GM18519 (cell line): ENCODE measurements at regions not wholly inside any gene's neighbourhood (a gene's known extent, or its start where the extent isn't known, plus 50 kb on each side); places are given as distances from the start of the nearest gene placed in this dataset.

ENCODE experiments used
- ATAC-seq: cut with Tn5 transposase; IDR thresholded peaks from one replicate; pipeline ENCODE4 v1.9.1; 2021; ENCODE audit warnings: mild to moderate bottlenecking, moderate library complexity; ENCODE audit not compliant: unreplicated experiment, low FRiP score

DNA sequence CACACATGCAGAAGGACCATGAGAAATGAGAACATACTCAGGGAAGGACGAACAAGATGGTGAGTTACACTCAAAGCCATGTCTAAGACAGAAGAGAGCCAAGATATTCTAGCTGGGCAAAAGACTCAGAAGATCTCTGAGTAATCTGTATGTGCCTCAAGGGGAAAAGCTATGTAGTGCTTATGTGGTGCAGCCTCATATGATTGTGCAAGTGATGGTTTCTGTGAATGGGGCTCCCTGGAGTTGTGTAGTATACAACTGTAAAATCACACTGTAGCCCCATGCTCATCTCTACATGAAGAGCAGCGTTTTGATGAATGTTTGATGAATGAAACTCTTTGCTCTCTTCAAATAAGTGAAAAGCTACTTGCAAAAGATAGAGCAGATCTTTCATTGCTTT lies 57.5 kb downstream of the OSR1 start:
- no peak for ATAC-seq

DNA sequence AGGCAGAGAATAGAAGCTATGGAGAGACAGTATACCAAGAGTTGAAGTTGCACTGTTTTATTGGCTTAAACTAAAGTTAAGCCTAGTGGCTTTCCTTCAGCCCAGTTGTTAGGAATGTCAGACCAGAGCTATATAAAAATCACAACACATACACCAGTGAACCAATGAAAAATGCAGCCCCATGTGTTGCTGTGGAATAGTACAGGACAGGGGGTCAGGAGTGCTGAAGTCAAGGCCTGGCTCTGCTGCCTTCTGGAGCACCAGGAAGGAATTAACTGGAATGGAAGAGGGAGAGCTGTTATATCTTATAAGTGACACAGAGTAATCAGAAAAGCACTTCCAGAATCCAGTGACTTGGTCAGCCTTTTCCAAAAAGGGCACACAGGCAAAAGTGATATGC lies 58.9 kb downstream of the OSR1 start:
- ATAC-seq, result no peak

- no peak for ATAC-seq
Measured at GRCh38 chr2:19299032-19299431, 59.4 kb downstream of the OSR1 start.

DNA sequence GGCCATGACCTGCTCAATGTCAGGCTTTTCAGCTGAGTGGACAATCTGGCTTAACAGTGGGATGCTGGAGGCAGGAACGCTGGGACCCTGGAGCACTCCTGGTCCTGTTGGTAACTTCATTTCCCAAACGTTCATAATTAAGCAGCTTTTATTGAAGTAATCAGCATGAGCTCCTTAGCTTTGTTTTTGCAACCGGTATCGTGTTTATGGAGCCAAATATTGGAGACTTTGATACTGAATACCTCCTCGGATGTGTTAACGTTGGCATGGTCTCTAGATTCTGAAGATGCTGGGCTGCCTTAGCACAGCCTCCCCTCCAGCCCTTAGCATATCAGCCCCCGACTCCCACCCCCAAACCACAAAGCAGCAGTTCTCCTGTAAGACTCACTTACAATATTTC lies 60.7 kb downstream of the OSR1 start:
- ATAC-seq, result no peak

GRCh38 chr2:19295998-19296502 lies 62.4 kb downstream of the OSR1 start:
- no peak for ATAC-seq

GRCh38 chr2:19292007-19292406 lies 66.4 kb downstream of the OSR1 start:
- ATAC-seq, result no peak

- ATAC-seq, result no peak
Measured at GRCh38 chr2:19288291-19288690, 70.1 kb downstream of the OSR1 start.

- no peak for ATAC-seq
Measured at GRCh38 chr2:19287324-19287723, 71.1 kb downstream of the OSR1 start.

- no peak for ATAC-seq
Measured at GRCh38 chr2:19282305-19282704, 76.1 kb downstream of the OSR1 start.

GRCh38 chr2:19274439-19274838 lies 84.0 kb downstream of the OSR1 start:
- no peak for ATAC-seq

- ATAC-seq, result no peak
Measured at GRCh38 chr2:19272941-19273470, 85.4 kb downstream of the OSR1 start.

DNA sequence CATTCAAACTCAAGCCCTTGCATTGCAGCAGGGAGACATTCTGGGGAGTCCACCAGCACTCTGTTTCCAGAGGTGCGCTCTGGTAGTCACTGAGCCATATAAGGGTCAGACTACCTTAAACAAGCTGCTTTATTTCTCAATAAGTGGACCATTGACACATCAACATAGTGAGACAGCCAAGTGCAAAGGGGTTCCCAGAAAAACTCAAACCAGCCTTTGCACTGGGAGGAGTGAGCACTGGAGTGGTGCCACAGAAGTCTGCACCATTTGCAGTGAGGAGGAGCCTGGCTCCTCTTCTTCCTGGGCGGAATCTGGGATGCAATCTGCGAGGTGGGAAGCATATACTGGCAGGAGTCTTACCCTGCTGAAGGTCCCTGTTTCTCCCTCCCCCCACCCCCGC lies 86.4 kb downstream of the OSR1 start:
- ATAC-seq, result no peak

GRCh38 chr2:19264852-19265251 lies 93.6 kb downstream of the OSR1 start:
- ATAC-seq, result no peak

DNA sequence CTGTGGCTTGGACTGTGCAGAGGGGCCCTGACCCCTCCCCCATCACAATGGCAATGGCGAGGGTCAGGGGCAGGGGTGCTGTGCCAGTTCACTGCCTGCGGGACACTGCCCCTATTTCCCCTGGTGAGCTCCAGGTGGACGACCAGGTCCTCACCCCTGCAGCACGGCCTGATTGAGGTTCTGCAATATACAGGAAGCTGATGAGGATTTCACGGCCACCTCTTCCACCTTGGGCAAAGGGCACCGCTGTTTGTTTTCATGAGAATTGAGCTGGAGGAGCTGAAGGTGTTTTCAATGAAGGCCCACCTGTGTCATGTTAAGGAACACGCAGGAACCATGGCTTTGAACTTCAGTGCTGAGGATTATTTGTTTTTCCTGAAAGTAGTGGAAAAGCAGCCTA lies 96.3 kb downstream of the OSR1 start:
- ATAC-seq, result no peak

- no peak for ATAC-seq
Measured at GRCh38 chr2:19261061-19261460, 97.4 kb downstream of the OSR1 start.

- ATAC-seq, result no peak
Measured at GRCh38 chr2:19256121-19256601, 102.3 kb downstream of the OSR1 start.

GRCh38 chr2:19255481-19255880 lies 102.9 kb downstream of the OSR1 start:
- ATAC-seq, result no peak

GRCh38 chr2:19251554-19251953 lies 106.9 kb downstream of the OSR1 start:
- ATAC-seq, result no peak

DNA sequence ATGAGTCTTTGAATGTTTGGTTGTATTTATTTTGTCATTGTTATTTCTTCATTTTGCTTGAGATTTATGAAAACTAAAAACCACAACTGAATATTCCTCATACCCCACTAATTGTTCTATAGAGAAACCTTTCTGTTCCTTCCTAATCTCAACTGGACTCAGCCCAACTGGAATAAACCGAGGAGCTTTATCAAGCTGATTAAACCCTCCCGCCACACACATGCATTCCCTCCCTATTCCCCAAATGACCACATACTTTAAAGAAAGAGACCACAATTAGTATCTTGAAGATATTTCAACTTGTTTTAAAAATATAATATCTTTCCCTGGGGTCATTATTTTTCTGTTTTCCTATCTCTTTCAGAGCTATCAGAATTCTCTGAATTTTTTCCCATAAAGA lies 107.5 kb downstream of the OSR1 start:
- ATAC-seq, result no peak

- ATAC-seq, result no peak
Measured at GRCh38 chr2:19247186-19247585, 111.2 kb downstream of the OSR1 start.

DNA sequence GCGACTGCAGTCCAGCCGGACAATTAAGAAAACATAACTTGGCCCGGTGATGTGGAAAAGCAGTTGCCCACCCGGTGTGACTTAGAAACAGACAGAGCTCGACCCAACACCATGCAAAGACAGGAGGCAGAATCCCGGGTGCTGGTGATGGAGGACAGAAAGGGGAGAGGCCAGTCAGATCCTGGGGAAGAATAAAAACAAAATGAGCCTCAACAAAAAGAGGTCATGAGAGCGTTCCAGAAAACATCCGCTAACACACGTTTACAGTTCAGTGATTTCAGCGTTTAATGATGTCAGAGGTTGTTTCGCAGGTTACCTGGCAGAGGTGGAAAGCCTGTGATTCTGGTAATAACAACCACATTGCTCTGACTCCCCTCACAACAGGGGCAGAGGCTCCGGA lies 111.9 kb downstream of the OSR1 start:
- ATAC-seq, result no peak

DNA sequence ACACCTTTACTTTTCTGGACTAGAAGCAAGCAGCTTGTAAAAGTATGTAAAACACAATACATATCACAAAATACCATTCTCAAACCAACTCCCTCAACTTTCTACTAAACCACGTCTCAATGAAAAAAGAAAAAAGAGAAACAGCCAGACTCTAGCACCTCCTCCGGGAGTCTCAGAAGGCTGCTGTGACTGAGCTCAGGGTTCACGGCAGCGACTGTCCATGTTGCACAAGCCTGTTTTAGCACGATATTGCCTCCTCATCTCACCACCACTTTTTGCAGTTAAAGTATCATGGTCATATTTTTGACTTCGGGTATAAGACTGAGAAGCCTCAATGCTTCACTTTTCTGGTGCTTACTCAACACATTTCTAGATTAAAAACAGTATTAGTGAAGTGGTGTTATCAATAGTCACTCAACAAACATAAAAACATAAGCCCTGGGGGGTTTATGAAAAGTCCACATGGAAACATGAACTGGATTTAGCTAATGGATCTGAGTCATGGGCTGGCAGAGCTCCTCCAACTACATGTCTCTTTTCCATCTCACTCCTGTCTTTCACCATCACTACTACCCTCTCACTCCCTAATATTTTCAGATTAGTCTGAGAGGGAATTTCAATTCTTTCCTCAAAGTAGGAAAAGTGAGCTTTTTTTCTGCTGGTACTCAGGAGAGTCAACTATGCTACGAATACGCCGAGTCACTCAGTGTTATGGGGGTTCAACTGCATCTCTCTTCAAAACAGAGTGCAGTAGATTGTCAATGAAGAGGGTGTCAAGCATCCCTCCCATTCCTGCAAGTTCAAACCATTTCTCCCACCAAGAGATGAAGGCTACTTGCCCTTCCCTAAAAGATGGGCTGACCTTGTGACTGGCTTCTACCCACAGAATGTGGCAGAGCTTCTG lies 113.7 kb downstream of the OSR1 start:
- no peak for ATAC-seq
